ENCODE measurements at regions not wholly inside any gene's neighbourhood (a gene's known extent, or its start where the extent isn't known, plus 50 kb on each side); places are given as distances from the start of the nearest gene placed in this dataset.

- H3K27ac ChIP-seq = no peak overlapping the region
- no peaks in the 10 kb centered on the region for H3K27me3 ChIP-seq
- no peak overlapping the region for H3K4me3 ChIP-seq
- TF ChIP-seq CTCF (IDR thresholded peaks at IDR 0.05) = no peak
- no peak for TF ChIP-seq POLR2A (IDR thresholded peaks at IDR 0.05)
- TF ChIP-seq POLR2AphosphoS5 (IDR thresholded peaks at IDR 0.05) = no peak
- TF ChIP-seq EP300 (IDR thresholded peaks at IDR 0.05) = no peak
- peaks cover 0 to 3% (median 0%) of the 10 kb centered on the region in 4 donors for H3K4me1 ChIP-seq
- no peaks in the 10 kb centered on the region for H3K9me3 ChIP-seq
- no peak for DNase-seq
- no peaks in the 10 kb centered on the region for H3K36me3 ChIP-seq
- 81 to 92% (median 87%) methylated on average over 5 of the region's 5 CpGs for WGBS, 5 donors
- intact Hi-C loops (cut with DNase I; ENCODE audit: low total_unique reads) = no loop called here
Observed at GRCh38 chr7:24119852-24120251, 164.1 kb upstream of the NPY start.

GRCh38 chr7:24123076-24123475, 160.9 kb upstream of the NPY start:
- no peak overlapping the region for H3K27ac ChIP-seq
- no peak overlapping the region for H3K4me3 ChIP-seq
- no peaks in the 10 kb centered on the region for H3K27me3 ChIP-seq
- intact Hi-C loops (cut with DNase I; ENCODE audit: low total_unique reads) = no loop called here
- peaks cover 0 to 6% (median 0%) of the 10 kb centered on the region in 4 donors for H3K4me1 ChIP-seq
- H3K9me3 ChIP-seq = no peaks in the 10 kb centered on the region
- TF ChIP-seq POLR2AphosphoS5 (IDR thresholded peaks at IDR 0.05) (no peak), EP300 (IDR thresholded peaks at IDR 0.05) (no peak), CTCF (IDR thresholded peaks at IDR 0.05) (no peak), POLR2A (IDR thresholded peaks at IDR 0.05) (no peak)
- no peak for DNase-seq
- no peaks in the 10 kb centered on the region for H3K36me3 ChIP-seq

- 69 to 95% (median 78%) methylated on average over 1 of the region's 1 CpG for WGBS, 5 donors
- Histone ChIP-seq H3K27me3 (no peaks in the 10 kb centered on the region), H3K27ac (no peak overlapping the region), H3K4me1 (peaks cover 0 to 6% (median 0%) of the 10 kb centered on the region in 4 donors), H3K9me3 (no peaks in the 10 kb centered on the region), H3K36me3 (no peaks in the 10 kb centered on the region), H3K4me3 (no peak overlapping the region)
- intact Hi-C loops (cut with DNase I; ENCODE audit: low total_unique reads) = no loop called here
- TF ChIP-seq EP300 (IDR thresholded peaks at IDR 0.05) = no peak
- TF ChIP-seq POLR2AphosphoS5 (IDR thresholded peaks at IDR 0.05) = no peak
- TF ChIP-seq CTCF (IDR thresholded peaks at IDR 0.05) = no peak
- no peak for TF ChIP-seq POLR2A (IDR thresholded peaks at IDR 0.05)
- DNase-seq = no peak
Observed at GRCh38 chr7:24125765-24126164, 158.2 kb upstream of the NPY start.

GRCh38 chr7:24127930-24128329, 156.1 kb upstream of the NPY start:
- intact Hi-C loops (cut with DNase I; ENCODE audit: low total_unique reads) = no loop called here
- no peak overlapping the region for H3K4me3 ChIP-seq
- H3K4me1 ChIP-seq = peaks cover 0 to 6% (median 0%) of the 10 kb centered on the region in 4 donors
- no peaks in the 10 kb centered on the region for H3K36me3 ChIP-seq
- WGBS, 5 donors = 60 to 80% (median 78%) methylated on average over 3 of the region's 3 CpGs
- TF ChIP-seq EP300 (IDR thresholded peaks at IDR 0.05) (no peak), POLR2AphosphoS5 (IDR thresholded peaks at IDR 0.05) (no peak), CTCF (IDR thresholded peaks at IDR 0.05) (no peak), POLR2A (IDR thresholded peaks at IDR 0.05) (no peak)
- DNase-seq = no peak
- H3K9me3 ChIP-seq = no peaks in the 10 kb centered on the region
- no peaks in the 10 kb centered on the region for H3K27me3 ChIP-seq
- H3K27ac ChIP-seq = no peak overlapping the region
